Spleen (tissue), 11 donors: ENCODE measurements at regions not wholly inside any gene's neighbourhood (a gene's known extent, or its start where the extent isn't known, plus 50 kb on each side); places are given as distances from the start of the nearest gene placed in this dataset.

Experiments
- DNase-seq: peaks from one replicate; pipeline ENCODE4 v3.0.0-alpha.2; 2020
- H3K27ac ChIP-seq, 8 donors: fragments of 200-600 bp; sonication (generic) in 7 of 8; 1 replicate in 4 of 8; 2 replicates in 4 of 8; pipeline versions ENCODE4 v1.5.0 to v1.8.0; 2016 to 2021; ENCODE audit warnings: inconsistent platforms in 4 of 8, mild to moderate bottlenecking in 4 of 8, moderate library complexity in 1 of 8
- H3K27me3 ChIP-seq, 7 donors: fragments of 200-600 bp; sonication (generic) in 6 of 7; replicated peaks in 1 of 7; 1 replicate in 4 of 7; 2 replicates in 3 of 7; pipeline versions ENCODE4 v1.5.0 to v1.8.0; 2016 to 2021; ENCODE audit warnings: inconsistent platforms in 3 of 7, mild to moderate bottlenecking in 1 of 7
- H3K36me3 ChIP-seq, 6 donors: fragments of 200-600 bp; sonication (generic) in 5 of 6; 1 replicate in 4 of 6; 2 replicates in 2 of 6; pipeline versions ENCODE4 v1.5.0 to v1.8.0; 2016 to 2021; ENCODE audit warnings: inconsistent platforms in 2 of 6
- H3K4me1 ChIP-seq, 6 donors: fragments of 200-600 bp; sonication (generic) in 5 of 6; 1 replicate in 3 of 6; 2 replicates in 3 of 6; pipeline versions ENCODE4 v1.5.0 to v1.8.0; 2016 to 2021; ENCODE audit warnings: inconsistent platforms in 3 of 6
- H3K4me3 ChIP-seq, 8 donors: fragments of 200-600 bp; sonication (generic) in 7 of 8; 1 replicate in 4 of 8; 2 replicates in 4 of 8; pipeline versions ENCODE4 v1.5.0 to v1.8.0; 2016 to 2021; ENCODE audit warnings: inconsistent platforms in 4 of 8, mild to moderate bottlenecking in 4 of 8, moderate library complexity in 2 of 8
- H3K9me3 ChIP-seq, 8 donors: fragments of 200-600 bp; sonication (generic) in 7 of 8; 1 replicate in 4 of 8; 2 replicates in 4 of 8; pipeline versions ENCODE4 v1.5.0 to v1.8.0; 2016 to 2021; ENCODE audit warnings: inconsistent platforms in 4 of 8
- POLR2A ChIP-seq, 3 donors: fragments of 450-650 bp; IDR thresholded peaks; one replicate each; pipeline ENCODE4 v1.5.1; 2017; ENCODE audit warnings: antibody characterized with exemption in 3 of 3, mild to moderate bottlenecking in 1 of 3
- POLR2AphosphoS5 ChIP-seq, 3 donors: sonication (generic); formaldehyde crosslinking; IDR thresholded peaks; one replicate each; pipeline ENCODE4 v1.5.1; 2017; ENCODE audit warnings: antibody characterized with exemption in 3 of 3
- WGBS, 5 donors: extraction: QIAGEN DNeasy Blood & Tissue Kit in 3 of 5; methylation state at CpG; one replicate each; pipeline versions ENCODE4 v1.1.5 to v1.1.7; 2013 to 2018; 5-methylcytosine and 5-hydroxymethylcytosine counted together
- intact Hi-C: fragments of 100-400 bp; cut with DNase I; formaldehyde crosslinking; loops from one replicate; pipeline ENCODE4 v1.15.0; 2023; ENCODE audit warnings: low total_unique reads
- TF ChIP-seq, protein P1 (sequence below), 11 experiments: fragments of 200-600 bp in 7 of 11; fragments of 450-650 bp in 4 of 11; sonication (generic) in 4 of 11; IDR thresholded peaks in 8 of 11; conservative IDR thresholded peaks in 3 of 11; 1 replicate in 7 of 11; 2 replicates in 4 of 11; pipeline versions ENCODE4 v1.4.0 to v1.8.0; 2016 to 2021; ENCODE audit warnings: antibody characterized with exemption in 11 of 11, inconsistent platforms in 4 of 11, mild to moderate bottlenecking in 1 of 11
- donor health status: healthy with polysubstance abuse.
- donor health status: DM: no; HTN: no; CAD: no; lungs with moderate emphysema.
- donor health status: DM: no; HTN: no; CAD: no.
- donor health status: Bipolar disorder and iron deficiency.
- donor health status: healthy.
- donor health status: DM: no; HTN: no; CAD: no.
- donor health status: DM: yes; HTN: yes; CAD: no.

DNA sequence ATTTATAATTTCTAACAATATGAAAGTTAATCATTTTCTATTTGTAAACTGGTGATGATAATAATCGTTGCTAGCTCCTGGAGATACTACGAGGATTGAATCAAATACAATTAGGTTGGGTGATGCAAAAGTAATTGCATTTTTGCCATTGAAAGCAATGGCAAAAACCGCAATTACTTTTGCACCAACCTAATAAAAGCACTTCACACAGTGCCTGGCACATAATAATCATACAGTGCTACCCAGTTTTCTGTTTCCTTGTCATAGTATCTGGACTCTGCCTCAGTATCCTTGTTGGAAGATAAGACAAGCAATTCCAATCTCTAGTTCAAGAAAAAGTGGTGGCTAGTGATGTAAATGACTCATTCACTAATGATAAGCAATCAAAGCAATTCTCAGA lies 176.8 kb upstream of the TRPC5 start:
- Histone ChIP-seq H3K9me3 (peaks cover 0 to 6% (median 0%) of the 10 kb centered on the region in 8 donors), H3K4me1 (no peaks in the 10 kb centered on the region), H3K4me3 (no peak overlapping the region), H3K27me3 (no peaks in the 10 kb centered on the region), H3K36me3 (no peaks in the 10 kb centered on the region), H3K27ac (no peak overlapping the region)
- intact Hi-C loops, result no loop called here
- TF ChIP-seq, protein P1, sequence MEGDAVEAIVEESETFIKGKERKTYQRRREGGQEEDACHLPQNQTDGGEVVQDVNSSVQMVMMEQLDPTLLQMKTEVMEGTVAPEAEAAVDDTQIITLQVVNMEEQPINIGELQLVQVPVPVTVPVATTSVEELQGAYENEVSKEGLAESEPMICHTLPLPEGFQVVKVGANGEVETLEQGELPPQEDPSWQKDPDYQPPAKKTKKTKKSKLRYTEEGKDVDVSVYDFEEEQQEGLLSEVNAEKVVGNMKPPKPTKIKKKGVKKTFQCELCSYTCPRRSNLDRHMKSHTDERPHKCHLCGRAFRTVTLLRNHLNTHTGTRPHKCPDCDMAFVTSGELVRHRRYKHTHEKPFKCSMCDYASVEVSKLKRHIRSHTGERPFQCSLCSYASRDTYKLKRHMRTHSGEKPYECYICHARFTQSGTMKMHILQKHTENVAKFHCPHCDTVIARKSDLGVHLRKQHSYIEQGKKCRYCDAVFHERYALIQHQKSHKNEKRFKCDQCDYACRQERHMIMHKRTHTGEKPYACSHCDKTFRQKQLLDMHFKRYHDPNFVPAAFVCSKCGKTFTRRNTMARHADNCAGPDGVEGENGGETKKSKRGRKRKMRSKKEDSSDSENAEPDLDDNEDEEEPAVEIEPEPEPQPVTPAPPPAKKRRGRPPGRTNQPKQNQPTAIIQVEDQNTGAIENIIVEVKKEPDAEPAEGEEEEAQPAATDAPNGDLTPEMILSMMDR (IDR thresholded peaks at IDR 0.05 in 8 of 11, conservative IDR thresholded peaks at IDR 0.05 in 3 of 11), result no peak
- TF ChIP-seq POLR2A (IDR thresholded peaks at IDR 0.05) (no peak), POLR2AphosphoS5 (IDR thresholded peaks at IDR 0.05) (no peak)
- no peak for DNase-seq
- 48 to 82% (median 53%) methylated on average over 3 of the region's 3 CpGs for WGBS, 5 donors

DNA sequence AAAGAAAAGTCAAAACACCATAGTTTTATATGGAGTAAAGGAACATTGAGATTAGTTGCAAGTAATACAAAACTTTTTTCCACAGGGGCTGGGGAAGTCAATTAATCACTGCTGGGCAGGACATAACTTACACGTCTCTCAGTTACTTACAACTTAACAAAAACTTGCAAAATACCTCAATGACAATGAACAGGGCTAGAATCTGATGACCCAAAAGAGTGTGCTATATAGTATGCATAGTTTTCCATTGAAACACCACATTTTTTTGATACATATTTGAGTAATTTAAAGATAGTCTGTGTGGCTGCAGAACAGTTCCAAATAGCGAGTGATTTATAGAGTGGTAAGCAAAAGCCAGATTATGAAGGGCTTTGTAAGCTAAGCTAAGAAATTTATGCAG lies 172.3 kb upstream of the TRPC5 start:
- no peaks in the 10 kb centered on the region for H3K4me1 ChIP-seq
- no peaks in the 10 kb centered on the region for H3K36me3 ChIP-seq
- H3K27me3 ChIP-seq, result no peaks in the 10 kb centered on the region
- no peak for TF ChIP-seq POLR2AphosphoS5 (IDR thresholded peaks at IDR 0.05)
- TF ChIP-seq, protein P1 (IDR thresholded peaks at IDR 0.05 in 8 of 11, conservative IDR thresholded peaks at IDR 0.05 in 3 of 11), result no peak
- TF ChIP-seq POLR2A (IDR thresholded peaks at IDR 0.05), result no peak
- H3K9me3 ChIP-seq, result no peaks in the 10 kb centered on the region
- H3K27ac ChIP-seq, result no peak overlapping the region
- WGBS, 5 donors, result 45 to 73% (median 60%) methylated on average over 2 of the region's 2 CpGs
- intact Hi-C loops, result no loop called here
- no peak overlapping the region for H3K4me3 ChIP-seq
- DNase-seq, result no peak

DNA sequence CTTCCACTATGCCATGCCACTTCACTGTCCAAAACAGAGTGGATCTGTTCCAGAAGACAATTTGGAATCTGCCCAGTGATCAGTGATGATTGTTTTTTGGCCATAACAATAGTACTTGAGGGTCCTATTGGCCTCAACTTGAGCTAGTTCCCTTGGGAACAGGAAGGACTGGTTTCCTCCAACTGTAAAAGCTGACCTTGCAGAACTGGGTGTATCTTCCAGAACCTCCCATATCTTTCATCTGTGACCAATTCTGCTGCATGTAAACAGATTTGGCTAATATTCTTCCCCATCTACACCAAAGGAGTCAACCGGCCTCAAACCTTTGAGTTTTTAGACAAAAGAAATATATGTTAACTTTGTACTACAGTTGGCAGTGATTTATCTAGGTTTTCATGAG lies 165.1 kb upstream of the TRPC5 start:
- Histone ChIP-seq H3K27me3 (no peaks in the 10 kb centered on the region), H3K4me1 (no peaks in the 10 kb centered on the region), H3K4me3 (no peak overlapping the region), H3K9me3 (peaks cover 0 to 6% (median 0%) of the 10 kb centered on the region in 8 donors), H3K36me3 (no peaks in the 10 kb centered on the region), H3K27ac (no peak overlapping the region)
- intact Hi-C loops, result no loop called here
- TF ChIP-seq, protein P1 (IDR thresholded peaks at IDR 0.05 in 8 of 11, conservative IDR thresholded peaks at IDR 0.05 in 3 of 11), result no peak
- no peak for TF ChIP-seq POLR2AphosphoS5 (IDR thresholded peaks at IDR 0.05)
- no peak for DNase-seq
- WGBS, 5 donors, result 69 to 91% (median 79%) methylated on average over 1 of the region's 1 CpG

DNA sequence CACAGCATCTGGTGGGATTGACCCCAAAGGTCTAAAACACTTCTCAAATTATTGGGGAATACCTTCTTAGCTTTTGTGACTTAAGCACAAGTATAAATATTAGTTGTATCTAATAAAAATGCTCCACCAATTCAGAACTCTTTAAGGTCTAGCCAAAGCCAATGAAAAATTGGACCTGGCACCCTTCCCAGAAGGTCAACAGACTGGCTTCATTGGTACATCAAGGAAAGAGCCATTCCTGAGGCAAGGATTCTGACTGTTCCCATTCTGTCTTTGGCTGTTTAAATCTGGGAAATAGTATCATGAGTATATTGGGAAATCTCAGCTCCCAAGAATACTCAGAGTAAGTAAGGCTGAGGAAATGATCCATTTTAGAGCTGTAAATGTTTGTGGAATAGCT lies 153.0 kb upstream of the TRPC5 start:
- Histone ChIP-seq H3K36me3 (no peaks in the 10 kb centered on the region), H3K27ac (no peak overlapping the region), H3K4me3 (no peak overlapping the region), H3K4me1 (no peaks in the 10 kb centered on the region), H3K9me3 (no peaks in the 10 kb centered on the region), H3K27me3 (no peaks in the 10 kb centered on the region)
- intact Hi-C loops, result no loop called here
- TF ChIP-seq, protein P1 (IDR thresholded peaks at IDR 0.05 in 8 of 11, conservative IDR thresholded peaks at IDR 0.05 in 3 of 11), result no peak
- no peak for TF ChIP-seq POLR2AphosphoS5 (IDR thresholded peaks at IDR 0.05)
- DNase-seq, result no peak
